ENCODE measurements at regions not wholly inside any gene's neighbourhood (a gene's known extent, or its start where the extent isn't known, plus 50 kb on each side); places are given as distances from the start of the nearest gene placed in this dataset.
"Not testable (repeated sequence)": the region's sequence is repeated elsewhere in the genome, so short reads cannot be mapped to it uniquely, and the experiment has no call there.

DNA sequence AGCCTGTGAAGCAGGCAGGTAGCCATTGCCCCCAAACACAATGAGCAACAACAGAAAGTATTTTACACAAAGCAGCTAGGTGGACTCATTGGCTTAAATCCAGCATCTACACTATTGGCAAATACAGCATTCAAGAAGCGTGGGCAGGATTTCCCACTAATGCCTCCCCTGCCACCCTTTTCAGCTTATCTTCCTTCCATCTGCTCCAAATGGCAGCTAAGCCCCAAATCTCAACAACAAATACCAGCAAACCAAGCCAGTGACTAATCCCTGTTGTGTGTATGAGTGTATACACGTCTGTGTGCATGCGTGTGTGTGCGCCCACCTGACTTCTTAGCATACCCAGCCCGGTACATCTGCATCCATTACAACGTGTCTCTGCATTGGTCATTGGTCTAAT, 151.2 kb upstream of the WWC1 start:
- H3K27ac ChIP-seq, result no peak overlapping the region

DNA sequence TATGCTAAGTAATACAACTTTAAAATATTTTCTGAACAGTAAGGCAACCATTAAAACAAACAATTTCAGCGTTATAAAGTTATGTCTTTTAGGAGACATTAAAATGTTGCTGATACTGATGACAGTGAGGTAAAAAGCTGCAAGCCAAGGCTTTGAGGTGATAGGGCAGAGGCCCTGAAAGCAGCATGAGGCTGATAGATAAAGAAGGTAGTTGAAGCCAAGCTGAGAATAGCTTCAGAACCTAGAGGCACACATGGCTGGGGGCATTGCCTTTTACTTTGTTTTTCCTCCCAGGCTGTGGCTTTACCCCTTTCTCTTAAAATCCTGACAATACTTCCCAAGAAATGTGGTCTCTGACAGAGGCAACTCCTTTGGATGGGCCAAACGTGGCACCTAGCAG, 149.0 kb upstream of the WWC1 start:
- H3K27ac ChIP-seq, result no peak overlapping the region
- TF ChIP-seq, protein P1, sequence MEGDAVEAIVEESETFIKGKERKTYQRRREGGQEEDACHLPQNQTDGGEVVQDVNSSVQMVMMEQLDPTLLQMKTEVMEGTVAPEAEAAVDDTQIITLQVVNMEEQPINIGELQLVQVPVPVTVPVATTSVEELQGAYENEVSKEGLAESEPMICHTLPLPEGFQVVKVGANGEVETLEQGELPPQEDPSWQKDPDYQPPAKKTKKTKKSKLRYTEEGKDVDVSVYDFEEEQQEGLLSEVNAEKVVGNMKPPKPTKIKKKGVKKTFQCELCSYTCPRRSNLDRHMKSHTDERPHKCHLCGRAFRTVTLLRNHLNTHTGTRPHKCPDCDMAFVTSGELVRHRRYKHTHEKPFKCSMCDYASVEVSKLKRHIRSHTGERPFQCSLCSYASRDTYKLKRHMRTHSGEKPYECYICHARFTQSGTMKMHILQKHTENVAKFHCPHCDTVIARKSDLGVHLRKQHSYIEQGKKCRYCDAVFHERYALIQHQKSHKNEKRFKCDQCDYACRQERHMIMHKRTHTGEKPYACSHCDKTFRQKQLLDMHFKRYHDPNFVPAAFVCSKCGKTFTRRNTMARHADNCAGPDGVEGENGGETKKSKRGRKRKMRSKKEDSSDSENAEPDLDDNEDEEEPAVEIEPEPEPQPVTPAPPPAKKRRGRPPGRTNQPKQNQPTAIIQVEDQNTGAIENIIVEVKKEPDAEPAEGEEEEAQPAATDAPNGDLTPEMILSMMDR (conservative IDR thresholded peaks at IDR 0.05), result no peak

More for the DNA sequence above, 151.2 kb upstream of the WWC1 start:
- TF ChIP-seq, protein P1 (conservative IDR thresholded peaks at IDR 0.05), result no peak

DNA sequence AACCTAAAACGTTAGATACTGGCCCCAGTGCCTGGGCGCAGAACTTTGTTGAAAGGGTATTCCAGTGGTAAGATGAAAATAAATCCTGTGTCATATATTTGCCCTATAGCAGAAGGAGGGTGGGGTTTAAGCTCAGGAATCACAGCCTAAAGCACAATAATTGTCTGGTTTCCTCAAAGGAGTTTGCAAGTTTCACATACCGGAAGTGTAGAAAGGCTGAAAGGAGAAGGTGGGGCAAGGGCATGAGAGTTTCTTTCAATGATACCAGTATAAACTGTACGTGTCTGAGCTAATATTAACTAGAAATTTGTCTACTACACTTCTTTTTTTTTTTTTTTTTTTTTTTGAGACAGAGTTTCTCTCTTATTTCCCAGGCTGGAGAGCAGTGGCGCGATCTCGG, 147.9 kb upstream of the WWC1 start:
- H3K27ac ChIP-seq, result not testable (repeated sequence)

GRCh38 chr5:168147106-168147505, 144.3 kb upstream of the WWC1 start:
- no peak overlapping the region for H3K27ac ChIP-seq
- TF ChIP-seq, protein P1 (conservative IDR thresholded peaks at IDR 0.05), result no peak

DNA sequence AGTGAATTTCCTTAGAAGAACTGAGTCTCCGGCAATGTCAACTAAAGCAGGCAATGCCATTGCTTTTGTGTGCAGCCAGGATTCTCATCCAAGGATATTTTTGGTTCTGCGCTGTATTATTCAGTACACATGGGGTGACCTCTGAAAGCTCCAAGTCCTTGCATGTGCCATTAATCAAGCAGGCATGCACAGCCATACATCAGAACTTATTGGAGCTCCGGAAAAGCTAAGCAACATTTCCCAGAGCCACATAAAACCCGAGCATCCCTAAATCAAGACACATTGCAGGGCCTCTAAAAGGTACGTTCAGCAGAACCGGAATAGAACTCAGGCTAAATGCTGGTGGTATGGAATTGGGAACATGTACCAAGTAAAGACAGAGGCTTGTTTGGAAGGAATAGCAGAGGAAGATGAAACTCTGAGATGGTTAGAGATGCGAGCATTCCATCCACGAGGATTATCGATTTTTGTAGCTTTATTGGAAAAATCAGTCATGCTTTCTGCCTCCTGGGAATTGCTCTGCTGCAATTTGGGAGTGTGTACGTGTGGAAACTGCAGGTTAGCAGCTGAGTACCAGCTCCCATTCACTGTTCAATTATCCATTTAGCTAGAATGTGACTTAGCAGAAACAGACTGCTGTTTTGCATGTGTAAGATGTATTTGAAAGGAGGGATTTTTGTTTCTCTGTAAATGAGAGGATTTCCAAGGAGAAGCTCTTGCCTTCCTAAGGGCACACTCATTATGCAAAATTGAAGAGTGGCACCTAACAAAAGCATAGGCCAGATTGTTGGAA, 143.7 kb upstream of the WWC1 start:
- H3K27ac ChIP-seq, result no peak overlapping the region
- TF ChIP-seq, protein P1 (conservative IDR thresholded peaks at IDR 0.05), result no peak

- H3K27ac ChIP-seq, result no peak overlapping the region
- TF ChIP-seq, protein P1 (conservative IDR thresholded peaks at IDR 0.05), result no peak
Measured at GRCh38 chr5:168151041-168151440, 140.4 kb upstream of the WWC1 start.

DNA sequence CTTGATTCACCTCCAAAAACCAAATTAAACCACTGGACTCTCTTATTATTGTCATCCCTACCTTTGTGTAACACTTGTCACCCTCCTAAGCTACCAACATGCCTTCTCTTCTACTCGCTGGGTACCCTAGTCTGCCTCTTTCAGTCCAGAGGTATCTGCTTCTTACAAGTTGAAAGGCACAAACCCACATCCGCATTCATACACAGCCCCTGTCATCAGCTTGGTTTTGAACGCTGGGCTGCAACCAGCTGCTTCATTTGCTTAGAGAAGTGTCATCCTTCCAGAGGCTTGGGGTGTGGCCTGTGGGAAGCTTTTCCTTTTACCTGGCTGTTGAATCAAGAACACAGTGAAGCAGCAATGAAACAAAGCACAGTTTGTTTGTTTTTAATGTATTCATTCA, 138.8 kb upstream of the WWC1 start:
- TF ChIP-seq, protein P1 (conservative IDR thresholded peaks at IDR 0.05), result no peak
- H3K27ac ChIP-seq, result no peak overlapping the region

DNA sequence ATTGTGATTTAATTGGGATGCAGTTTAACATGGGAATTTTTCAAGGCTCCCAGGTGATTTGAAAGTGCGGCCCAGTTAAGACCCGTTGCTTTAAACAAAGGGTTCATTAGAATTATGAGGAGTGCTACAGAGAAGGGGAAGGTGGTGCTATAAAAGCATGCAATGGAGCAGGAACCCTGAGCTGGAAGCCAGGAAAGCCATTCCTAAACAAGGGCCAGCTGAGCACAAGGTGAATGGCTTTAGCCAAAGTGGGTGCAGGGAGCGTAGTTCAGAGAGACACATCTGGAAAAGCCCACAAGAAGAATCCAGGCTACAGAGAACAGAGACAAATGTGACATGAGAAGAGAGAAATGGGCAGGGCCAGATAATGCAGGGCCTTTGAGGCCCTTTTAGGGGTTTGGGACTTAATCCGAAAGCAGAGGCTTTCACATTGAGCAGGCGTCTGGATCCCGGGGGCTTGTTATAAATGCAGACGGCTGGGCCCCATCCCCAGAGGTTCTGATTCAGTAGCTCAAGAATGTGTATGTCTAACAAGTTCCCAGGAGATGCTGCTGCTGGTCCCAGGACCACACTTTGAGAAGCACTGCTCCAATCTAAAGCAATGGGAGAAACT, 138.1 kb upstream of the WWC1 start:
- H3K27ac ChIP-seq, result no peak overlapping the region
- TF ChIP-seq, protein P1 (conservative IDR thresholded peaks at IDR 0.05), result no peak
